Caki2 (cell line): ENCODE measurements at regions not wholly inside any gene's neighbourhood (a gene's known extent, or its start where the extent isn't known, plus 50 kb on each side); places are given as distances from the start of the nearest gene placed in this dataset.

Experiments
- DNase-seq: peaks from one replicate; pipeline ENCODE4 v3.0.0-alpha.2; 2015; ENCODE audit warnings: low read depth
- in situ Hi-C: cut with HindIII; loops from 2 replicates; pipeline ENCODE4 v1.10.0; 2016; ENCODE audit warnings: low sequenced_read_pairs, low pct_unique_long_range_greater_than_20kb, mixed read lengths

- in situ Hi-C loops = no loop called here
Measured at GRCh38 chr7:109318136-109318535, 748.5 kb downstream of the DNAJB9 start.

GRCh38 chr7:109322833-109323232 is 753.2 kb downstream of the DNAJB9 start:
- in situ Hi-C loops = no loop called here
- DNase-seq = no peak

More at GRCh38 chr7:109318136-109318535, 748.5 kb downstream of the DNAJB9 start:
- no peak for DNase-seq

GRCh38 chr7:109331423-109331822 is 761.7 kb downstream of the DNAJB9 start:
- no peak for DNase-seq
- in situ Hi-C loops = no loop called here

GRCh38 chr7:109335951-109336350 is 766.3 kb downstream of the DNAJB9 start:
- in situ Hi-C loops = no loop called here
- DNase-seq = no peak

- in situ Hi-C loops = no loop called here
- DNase-seq = no peak
Measured at GRCh38 chr7:109336531-109336930, 766.9 kb downstream of the DNAJB9 start.

DNA sequence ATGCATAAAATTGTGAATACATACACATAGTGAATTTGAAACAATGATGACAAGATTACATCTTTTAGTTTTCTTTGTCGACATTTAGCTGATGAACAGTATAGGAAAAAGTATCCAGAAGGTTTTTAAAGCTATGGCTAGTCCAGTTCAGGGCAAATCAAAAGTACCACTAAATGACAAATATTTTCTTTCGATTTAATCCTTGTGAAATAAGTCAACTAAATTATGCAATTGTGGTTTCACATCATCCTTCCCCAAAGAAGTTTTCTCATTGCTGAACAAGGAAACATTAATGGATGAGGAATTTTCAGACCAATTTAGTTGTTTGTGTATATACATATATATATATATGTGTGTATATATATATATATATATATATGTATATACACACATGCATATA is 774.0 kb downstream of the DNAJB9 start:
- in situ Hi-C loops = no loop called here
- no peak for DNase-seq

DNA sequence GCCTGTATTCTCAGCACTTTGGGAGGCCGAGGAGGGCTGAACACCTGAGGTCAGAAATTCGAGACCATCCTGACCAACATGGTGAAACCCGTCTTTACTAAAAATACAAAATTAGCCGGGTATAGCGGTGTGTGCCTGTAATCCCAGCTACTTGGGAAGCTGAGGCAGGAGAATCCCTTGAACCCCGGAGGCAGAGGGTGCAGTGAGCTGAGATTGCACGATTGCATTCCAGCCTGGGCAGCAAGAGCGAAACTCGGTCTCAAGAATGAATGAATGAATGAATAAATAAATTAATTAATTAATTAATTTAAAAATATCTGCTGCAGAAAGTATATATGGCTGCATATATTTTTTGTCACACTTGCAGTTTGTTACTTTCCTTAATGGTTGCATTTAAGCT is 781.8 kb downstream of the DNAJB9 start:
- DNase-seq = no peak
- in situ Hi-C loops = no loop called here

- no peak for DNase-seq
- in situ Hi-C loops = no loop called here
Measured at GRCh38 chr7:109354000-109354399, 784.3 kb downstream of the DNAJB9 start.

DNA sequence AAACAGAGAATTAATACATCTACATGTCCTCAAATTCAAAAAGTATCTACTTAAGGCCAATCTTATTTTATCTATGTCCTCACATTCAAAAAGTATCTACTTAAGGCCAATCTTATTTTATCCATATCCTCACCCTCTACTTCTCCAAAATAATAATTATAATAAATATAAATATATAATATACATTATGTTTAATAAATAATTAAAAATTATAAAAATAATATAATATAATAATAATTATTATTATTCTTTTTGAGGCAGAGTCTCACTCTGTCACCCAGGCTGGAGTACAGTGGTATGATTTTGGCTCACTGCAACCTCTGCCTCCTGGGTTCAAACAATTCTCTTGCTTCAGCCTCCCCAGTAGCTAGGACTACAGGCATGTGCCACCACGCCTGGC is 784.9 kb downstream of the DNAJB9 start:
- in situ Hi-C loops = no loop called here
- DNase-seq = no peak

- DNase-seq = no peak
- in situ Hi-C loops = no loop called here
Measured at GRCh38 chr7:109375823-109376222, 806.1 kb downstream of the DNAJB9 start.

DNA sequence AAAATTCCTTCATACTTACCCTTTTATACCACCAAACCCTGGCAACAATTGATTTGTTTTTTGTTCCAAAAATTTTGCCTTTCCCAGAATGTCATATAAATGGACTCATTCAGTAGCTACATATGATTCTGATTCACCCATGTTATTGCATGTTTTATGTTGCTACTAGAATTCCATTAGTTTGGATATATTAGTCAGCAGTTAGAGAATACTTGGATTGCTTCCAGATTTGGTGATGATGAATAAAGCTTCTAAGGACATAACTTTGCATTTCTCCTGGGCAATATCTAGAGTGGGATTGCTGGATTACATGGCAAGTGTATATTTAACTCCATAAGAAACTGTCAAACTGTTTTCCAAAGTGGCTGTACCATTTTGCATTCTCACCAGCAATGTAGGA is 806.9 kb downstream of the DNAJB9 start:
- in situ Hi-C loops = no loop called here
- DNase-seq = no peak

- in situ Hi-C loops = no loop called here
- no peak for DNase-seq
Measured at GRCh38 chr7:109377076-109377884, 807.6 kb downstream of the DNAJB9 start.

DNA sequence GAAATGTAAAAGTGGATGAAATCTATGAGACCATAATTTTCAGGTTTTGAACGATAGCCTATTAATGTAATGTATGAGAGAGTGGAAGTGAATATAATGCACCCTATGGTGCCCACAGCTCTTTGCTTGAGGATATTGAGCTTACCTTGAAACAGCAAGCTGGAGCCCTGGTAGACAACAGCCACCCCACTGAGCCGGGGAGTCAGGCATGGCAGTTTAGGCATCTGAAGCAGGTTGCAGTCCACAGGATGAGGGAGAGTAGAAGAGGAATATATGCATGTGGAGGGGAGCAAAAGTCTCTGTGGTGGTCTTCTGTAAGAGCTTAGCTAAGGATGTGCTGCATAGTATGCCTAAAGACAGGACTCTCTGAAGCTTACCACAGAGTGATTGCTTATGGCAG is 817.3 kb downstream of the DNAJB9 start:
- in situ Hi-C loops = no loop called here
- DNase-seq = no peak

- DNase-seq = no peak
- in situ Hi-C loops = no loop called here
Measured at GRCh38 chr7:109387530-109387929, 817.9 kb downstream of the DNAJB9 start.

DNA sequence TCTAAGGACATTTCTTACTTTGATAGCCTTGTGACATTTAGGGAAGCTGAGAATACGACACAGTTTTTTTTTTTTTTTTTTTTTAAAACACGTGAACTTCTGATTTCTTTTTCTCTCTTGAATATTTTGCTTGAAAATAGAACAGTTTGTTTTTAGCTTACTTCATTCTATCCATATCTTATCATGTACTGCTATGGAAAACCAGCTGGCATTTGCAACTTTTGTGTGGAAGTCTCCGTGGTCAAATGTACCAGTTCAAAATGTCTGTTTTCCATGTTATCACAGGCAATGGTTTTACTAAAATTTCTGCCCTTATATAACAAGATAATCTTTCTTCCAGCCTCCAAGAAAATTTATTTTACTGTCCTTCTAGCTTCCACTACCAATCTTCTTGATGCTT is 821.6 kb downstream of the DNAJB9 start:
- DNase-seq = no peak
- in situ Hi-C loops = no loop called here

GRCh38 chr7:109402107-109402506 is 832.4 kb downstream of the DNAJB9 start:
- in situ Hi-C loops = no loop called here
- DNase-seq = no peak

- in situ Hi-C loops = no loop called here
- no peak for DNase-seq
Measured at GRCh38 chr7:109407756-109408155, 838.1 kb downstream of the DNAJB9 start.

- in situ Hi-C loops = no loop called here
- DNase-seq = no peak
Measured at GRCh38 chr7:109437957-109438356, 868.3 kb downstream of the DNAJB9 start.

GRCh38 chr7:109449760-109450159 is 880.1 kb downstream of the DNAJB9 start:
- no peak for DNase-seq
- in situ Hi-C loops = no loop called here

- in situ Hi-C loops = no loop called here
- DNase-seq = no peak
Measured at GRCh38 chr7:109456116-109456515, 886.4 kb downstream of the DNAJB9 start.
